Mesendoderm (in vitro differentiated cells): ENCODE measurements at regions not wholly inside any gene's neighbourhood (a gene's known extent, or its start where the extent isn't known, plus 50 kb on each side); places are given as distances from the start of the nearest gene placed in this dataset.
A peak's percentile ranks its signal among the peaks of the same experiment; 100 is the strongest.

ENCODE experiments used
- DNase-seq: peaks from one replicate; pipeline ENCODE4 v3.0.0; 2013
- H2AK5ac ChIP-seq: 2 replicates; pipeline ENCODE4 v1.6.1; 2013; ENCODE audit warnings: low read length, inconsistent platforms
- H2BK120ac ChIP-seq: 2 replicates; pipeline ENCODE4 v1.6.1; 2013; ENCODE audit warnings: low read depth, mild to moderate bottlenecking, low read length, moderate library complexity, mixed read lengths
- H2BK15ac ChIP-seq: replicated peaks from 2 replicates; pipeline ENCODE4 v1.6.1; 2013; ENCODE audit warnings: low read depth, mild to moderate bottlenecking, moderate library complexity
- H2BK5ac ChIP-seq: 2 replicates; pipeline ENCODE4 v1.6.1; 2013; ENCODE audit warnings: low read length, inconsistent platforms
- H3K18ac ChIP-seq: 2 replicates; pipeline ENCODE4 v1.6.1; 2013; ENCODE audit warnings: mild to moderate bottlenecking, low read length, mixed read lengths
- H3K23ac ChIP-seq: one replicate; pipeline ENCODE4 v1.6.1; 2013; ENCODE audit warnings: low read length
- H3K27ac ChIP-seq: 2 replicates; pipeline ENCODE4 v1.5.1; 2013; ENCODE audit warnings: low read depth, mild to moderate bottlenecking, inconsistent platforms, low read length, moderate library complexity
- H3K27me3 ChIP-seq: 2 replicates; pipeline ENCODE4 v1.6.1; 2013; ENCODE audit warnings: low read length, control low read depth, mild to moderate bottlenecking, inconsistent platforms; ENCODE audit not compliant: insufficient read depth, poor library complexity
- H3K36me3 ChIP-seq: 2 replicates; pipeline ENCODE4 v1.6.1; 2013; ENCODE audit warnings: low read length, inconsistent platforms; ENCODE audit not compliant: control insufficient read depth, insufficient read depth
- H3K4ac ChIP-seq: one replicate; pipeline ENCODE4 v1.6.1; 2013; ENCODE audit warnings: low read depth, mild to moderate bottlenecking, low read length, moderate library complexity
- H3K4me1 ChIP-seq: 2 replicates; pipeline ENCODE4 v1.6.1; 2013; ENCODE audit warnings: low read depth, low read length, inconsistent platforms; ENCODE audit not compliant: control insufficient read depth
- H3K4me2 ChIP-seq: 2 replicates; pipeline ENCODE4 v1.6.1; 2013; ENCODE audit warnings: low read length
- H3K4me3 ChIP-seq: 2 replicates; pipeline ENCODE4 v1.5.1; 2013; ENCODE audit warnings: mild to moderate bottlenecking, low read length
- H3K56ac ChIP-seq: one replicate; pipeline ENCODE4 v1.6.1; 2013; ENCODE audit warnings: low read length
- H3K79me1 ChIP-seq: 2 replicates; pipeline ENCODE4 v1.6.1; 2013; ENCODE audit warnings: low read length, inconsistent platforms
- H3K79me2 ChIP-seq: 2 replicates; pipeline ENCODE4 v1.6.1; 2013; ENCODE audit warnings: mild to moderate bottlenecking, low read length; ENCODE audit not compliant: control insufficient read depth, insufficient read depth
- H3K9ac ChIP-seq: 2 replicates; pipeline ENCODE4 v1.6.1; 2013; ENCODE audit warnings: low read length, inconsistent platforms
- H4K5ac ChIP-seq: one replicate; pipeline ENCODE4 v1.6.1; 2013; ENCODE audit warnings: low read length
- H4K8ac ChIP-seq: one replicate; pipeline ENCODE4 v1.6.1; 2013; ENCODE audit warnings: low read depth, mild to moderate bottlenecking, control low read depth, low read length, moderate library complexity
- WGBS: extraction: QIAGEN DNeasy Blood & Tissue Kit; methylation state at CpG from one replicate; pipeline ENCODE4 v1.1.7; 2013; ENCODE audit warnings: low lambda C conversion rate, missing lambda C conversion rate; ENCODE audit not compliant: insufficient coverage; ENCODE audit errors: extremely low coverage; 5-methylcytosine and 5-hydroxymethylcytosine counted together

DNA sequence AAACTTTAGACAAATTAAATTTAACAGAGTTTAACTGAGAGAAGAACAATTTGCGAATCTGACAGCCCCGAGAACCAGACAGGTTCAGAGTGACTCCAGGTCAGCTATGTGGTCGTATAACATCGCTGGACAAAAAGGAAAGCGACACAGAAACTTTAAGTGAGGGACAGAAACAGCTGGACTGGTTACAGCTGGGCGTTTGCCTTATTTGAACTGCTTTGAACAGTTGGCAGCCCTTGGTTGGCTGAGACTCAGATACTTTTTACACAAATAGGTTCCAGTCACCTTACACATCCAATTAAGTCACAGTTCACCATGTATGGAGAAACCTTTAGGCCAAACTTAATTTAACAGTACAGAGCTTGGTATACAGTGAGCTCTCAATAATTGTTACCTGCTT, 436.9 kb downstream of the GUCY1A2 start:
- DNase-seq, result no peak
- H3K4me2 ChIP-seq, result no peak overlapping the region
- H2BK120ac ChIP-seq, result no peak overlapping the region
- H3K27me3 ChIP-seq, result no peaks in the 10 kb centered on the region
- no peak overlapping the region for H4K5ac ChIP-seq
- no peaks in the 10 kb centered on the region for H3K4me1 ChIP-seq
- H3K79me2 ChIP-seq, result no peaks in the 10 kb centered on the region
- no peak overlapping the region for H3K4me3 ChIP-seq
- no peak overlapping the region for H3K9ac ChIP-seq
- H3K79me1 ChIP-seq, result no peaks in the 10 kb centered on the region
- no CpG with 5 or more reads among the region's 6 CpGs for WGBS
- H3K27ac ChIP-seq, result no peak overlapping the region
- H4K8ac ChIP-seq, result no peak overlapping the region
- H2BK15ac ChIP-seq, result no peak overlapping the region
- no peak overlapping the region for H2BK5ac ChIP-seq
- no peak overlapping the region for H3K18ac ChIP-seq
- no peak overlapping the region for H3K23ac ChIP-seq
- H3K36me3 ChIP-seq, result no peaks in the 10 kb centered on the region
- no peak overlapping the region for H2AK5ac ChIP-seq
- peak overlapping the region; percentile 91 for H3K4ac ChIP-seq
- no peak overlapping the region for H3K56ac ChIP-seq

DNA sequence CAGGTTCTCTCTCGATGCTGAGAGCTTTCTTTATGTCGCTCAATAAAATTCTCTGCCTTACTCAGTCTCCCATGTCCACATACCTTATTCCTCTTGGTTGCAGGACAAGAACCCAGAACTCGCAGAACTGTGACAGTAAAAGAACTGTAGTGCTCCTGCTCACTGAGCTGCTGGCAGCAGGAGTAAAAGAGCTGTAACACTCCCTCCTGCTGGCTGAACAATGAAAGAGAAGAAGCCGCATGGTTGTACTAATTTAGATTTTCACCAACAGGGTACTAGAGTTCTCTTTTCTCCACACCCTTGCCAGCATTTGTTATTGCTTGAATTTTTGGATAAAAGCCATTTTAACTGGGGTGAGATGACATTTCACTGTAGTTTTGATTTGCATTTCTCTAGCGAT, 433.2 kb downstream of the GUCY1A2 start:
- H3K56ac ChIP-seq, result no peak overlapping the region
- H3K79me2 ChIP-seq, result no peaks in the 10 kb centered on the region
- H3K23ac ChIP-seq, result no peak overlapping the region
- no CpG with 5 or more reads among the region's 5 CpGs for WGBS
- H3K4me3 ChIP-seq, result no peak overlapping the region
- H4K5ac ChIP-seq, result no peak overlapping the region
- H3K18ac ChIP-seq, result no peak overlapping the region
- H3K4me1 ChIP-seq, result no peaks in the 10 kb centered on the region
- no peaks in the 10 kb centered on the region for H3K27me3 ChIP-seq
- no peak overlapping the region for H2BK120ac ChIP-seq
- no peak overlapping the region for H2AK5ac ChIP-seq
- no peak overlapping the region for H3K27ac ChIP-seq
- no peak overlapping the region for H4K8ac ChIP-seq
- DNase-seq, result peak; percentile 72
- H2BK5ac ChIP-seq, result no peak overlapping the region
- no peaks in the 10 kb centered on the region for H3K36me3 ChIP-seq
- H2BK15ac ChIP-seq, result no peak overlapping the region
- no peak overlapping the region for H3K4ac ChIP-seq
- H3K79me1 ChIP-seq, result no peaks in the 10 kb centered on the region
- H3K4me2 ChIP-seq, result no peak overlapping the region
- no peak overlapping the region for H3K9ac ChIP-seq

- Histone ChIP-seq H3K79me2 (no peaks in the 10 kb centered on the region), H2BK120ac (peak overlapping the region; percentile 85), H2AK5ac (no peak overlapping the region), H3K4ac (no peak overlapping the region), H3K27me3 (no peaks in the 10 kb centered on the region), H4K8ac (no peak overlapping the region), H3K4me2 (no peak overlapping the region), H3K23ac (no peak overlapping the region), H3K18ac (peak overlapping the region; percentile 56), H2BK5ac (peak overlapping the region; percentile 78), H3K27ac (peak overlapping the region; percentile 83), H3K79me1 (no peaks in the 10 kb centered on the region), H3K4me1 (peaks cover 4% of the 10 kb centered on the region), H3K56ac (peak overlapping the region; percentile 57), H3K4me3 (no peak overlapping the region), H4K5ac (no peak overlapping the region), H2BK15ac (no peak overlapping the region), H3K36me3 (no peaks in the 10 kb centered on the region), H3K9ac (no peak overlapping the region)
- peak; percentile 81 for DNase-seq
- WGBS, result no CpG with 5 or more reads among the region's 6 CpGs
Measured at GRCh38 chr11:106594751-106595351, 423.4 kb downstream of the GUCY1A2 start.

DNA sequence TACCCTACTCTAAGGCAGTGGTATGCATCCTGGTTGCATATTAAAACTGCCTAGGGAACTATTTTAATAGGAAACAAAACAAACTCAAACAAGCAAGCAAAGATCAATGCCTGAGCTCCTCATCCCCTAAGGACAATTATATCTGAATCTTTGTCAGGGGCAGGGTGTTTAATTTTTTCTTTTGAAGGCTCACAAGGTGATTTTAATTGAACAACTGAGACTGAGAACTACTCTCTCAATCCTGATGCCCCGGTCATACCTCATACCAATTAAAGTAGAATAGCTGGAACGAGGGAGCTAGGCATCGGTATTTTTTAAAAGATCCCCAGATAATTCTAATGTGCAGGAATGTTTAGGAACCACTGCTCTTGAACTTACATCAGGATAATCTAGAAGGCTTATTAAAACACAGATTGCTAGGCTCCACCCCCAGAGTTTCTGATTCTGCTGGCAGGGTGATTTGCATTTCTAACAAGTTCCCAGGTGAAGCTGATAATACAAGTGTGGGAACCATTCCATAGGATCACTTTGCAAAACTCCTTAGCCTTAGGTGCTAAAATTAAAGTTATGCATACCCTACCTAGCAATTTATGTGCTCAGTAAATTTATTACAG, 416.5 kb downstream of the GUCY1A2 start:
- no peaks in the 10 kb centered on the region for H3K36me3 ChIP-seq
- WGBS, result no CpG with 5 or more reads among the region's 3 CpGs
- H3K4me2 ChIP-seq, result no peak overlapping the region
- no peak overlapping the region for H3K56ac ChIP-seq
- no peak overlapping the region for H2AK5ac ChIP-seq
- no peaks in the 10 kb centered on the region for H3K79me2 ChIP-seq
- H2BK15ac ChIP-seq, result no peak overlapping the region
- H3K4me1 ChIP-seq, result no peaks in the 10 kb centered on the region
- H3K9ac ChIP-seq, result no peak overlapping the region
- no peak overlapping the region for H2BK120ac ChIP-seq
- H2BK5ac ChIP-seq, result no peak overlapping the region
- H3K27me3 ChIP-seq, result no peaks in the 10 kb centered on the region
- H3K4ac ChIP-seq, result no peak overlapping the region
- DNase-seq, result peak; percentile 50
- H3K27ac ChIP-seq, result no peak overlapping the region
- peak overlapping the region; percentile 39 for H4K8ac ChIP-seq
- H4K5ac ChIP-seq, result no peak overlapping the region
- no peak overlapping the region for H3K18ac ChIP-seq
- H3K79me1 ChIP-seq, result no peaks in the 10 kb centered on the region
- H3K4me3 ChIP-seq, result no peak overlapping the region
- no peak overlapping the region for H3K23ac ChIP-seq

- Histone ChIP-seq H3K79me2 (no peaks in the 10 kb centered on the region), H3K4ac (no peak overlapping the region), H3K27me3 (no peaks in the 10 kb centered on the region), H2AK5ac (no peak overlapping the region), H3K4me1 (no peaks in the 10 kb centered on the region), H2BK5ac (no peak overlapping the region), H4K5ac (no peak overlapping the region), H3K27ac (no peak overlapping the region), H2BK120ac (no peak overlapping the region), H3K4me3 (no peak overlapping the region), H3K56ac (no peak overlapping the region), H2BK15ac (no peak overlapping the region), H3K18ac (no peak overlapping the region), H3K4me2 (no peak overlapping the region), H4K8ac (no peak overlapping the region), H3K23ac (no peak overlapping the region), H3K36me3 (no peaks in the 10 kb centered on the region), H3K79me1 (no peaks in the 10 kb centered on the region), H3K9ac (no peak overlapping the region)
- no CpG with 5 or more reads among the region's 3 CpGs for WGBS
- DNase-seq, result no peak
Measured at GRCh38 chr11:106608677-106609076, 409.6 kb downstream of the GUCY1A2 start.

GRCh38 chr11:106614262-106614661, 404.0 kb downstream of the GUCY1A2 start:
- H2BK5ac ChIP-seq, result no peak overlapping the region
- no peak overlapping the region for H2BK15ac ChIP-seq
- H3K56ac ChIP-seq, result no peak overlapping the region
- no peaks in the 10 kb centered on the region for H3K79me1 ChIP-seq
- H2AK5ac ChIP-seq, result no peak overlapping the region
- H3K18ac ChIP-seq, result no peak overlapping the region
- no peak overlapping the region for H3K9ac ChIP-seq
- H3K23ac ChIP-seq, result no peak overlapping the region
- H3K27me3 ChIP-seq, result no peaks in the 10 kb centered on the region
- H3K27ac ChIP-seq, result no peak overlapping the region
- no peak overlapping the region for H4K5ac ChIP-seq
- no peak overlapping the region for H3K4me3 ChIP-seq
- no peak overlapping the region for H3K4ac ChIP-seq
- no peak for DNase-seq
- H3K79me2 ChIP-seq, result no peaks in the 10 kb centered on the region
- H3K36me3 ChIP-seq, result no peaks in the 10 kb centered on the region
- no peak overlapping the region for H2BK120ac ChIP-seq
- no peak overlapping the region for H3K4me2 ChIP-seq
- no peak overlapping the region for H4K8ac ChIP-seq
- no peaks in the 10 kb centered on the region for H3K4me1 ChIP-seq
- WGBS, result no CpG with 5 or more reads among the region's 3 CpGs
